Left cardiac atrium (tissue), 4 donors: ENCODE measurements at regions not wholly inside any gene's neighbourhood (a gene's known extent, or its start where the extent isn't known, plus 50 kb on each side); places are given as distances from the start of the nearest gene placed in this dataset.
"Not testable (repeated sequence)": the region's sequence is repeated elsewhere in the genome, so short reads cannot be mapped to it uniquely, and the experiment has no call there.

Source experiments
- ATAC-seq, 2 donors: fragments of 200-7000 bp; cut with Tn5 transposase; one replicate each; pipeline ENCODE4 v1.9.1; 2020; ENCODE audit warnings: mild to moderate bottlenecking in 2 of 2, moderate library complexity in 2 of 2
- DNase-seq: peaks from one replicate; pipeline ENCODE4 v3.0.0-alpha.2; 2020
- intact Hi-C, 2 donors: fragments of 100-400 bp; cut with DNase I; formaldehyde crosslinking; loops; one replicate each; pipeline versions ENCODE4 v1.14.1 to v1.15.1; 2022 to 2023
- donor health status: DM: no; HTN: yes; CAD: no.
- donor health status: DM: no; HTN: yes; CAD: no; lungs with severe emphysema.
- donor health status: DM: yes; HTN: yes; CAD: no.
- donor health status: Dilated cardiomyopathy.

DNA sequence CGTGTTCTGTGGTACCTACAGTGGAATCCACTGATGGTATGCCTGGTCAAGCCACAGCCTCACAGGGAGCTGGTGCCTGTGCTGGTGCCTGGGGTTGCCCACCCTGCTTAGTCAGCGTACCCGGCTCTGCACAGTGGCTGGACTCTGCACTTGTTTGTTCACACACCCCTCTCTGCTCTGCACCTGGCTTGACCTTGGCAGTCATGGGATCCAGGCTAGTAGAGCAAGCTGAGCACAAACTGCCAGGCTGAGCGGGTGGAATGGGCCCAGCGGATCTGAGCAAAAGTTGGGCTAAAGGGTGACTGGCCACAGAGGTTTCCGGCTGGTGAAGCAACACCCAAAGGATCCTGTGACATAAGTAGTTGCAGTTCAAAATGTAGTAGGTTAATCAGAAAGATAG lies 163.5 kb downstream of the CDH19 start:
- no peak for ATAC-seq
- intact Hi-C loops = no loop called here
- no peak for DNase-seq

DNA sequence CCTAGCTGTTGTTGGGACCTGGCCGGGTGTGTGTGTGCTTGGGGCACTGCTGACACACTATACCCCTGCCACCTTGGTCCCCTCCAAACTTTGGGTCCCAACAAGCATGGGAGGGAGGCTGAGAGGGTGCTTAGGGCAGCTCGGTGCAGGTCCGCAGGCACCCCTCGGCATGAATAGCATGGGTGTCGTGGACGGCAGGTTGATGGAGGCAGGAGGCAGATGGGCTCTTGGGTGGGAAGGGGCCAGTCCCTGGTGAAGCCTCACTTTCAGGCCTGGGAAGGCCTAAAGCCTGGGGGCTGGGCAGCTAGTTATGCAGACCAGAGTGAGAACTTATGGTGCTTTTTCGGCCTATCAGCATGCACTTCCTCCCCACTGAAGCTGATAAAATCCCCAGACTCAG lies 164.2 kb downstream of the CDH19 start:
- intact Hi-C loops = no loop called here
- no peak for ATAC-seq
- no peak for DNase-seq

DNA sequence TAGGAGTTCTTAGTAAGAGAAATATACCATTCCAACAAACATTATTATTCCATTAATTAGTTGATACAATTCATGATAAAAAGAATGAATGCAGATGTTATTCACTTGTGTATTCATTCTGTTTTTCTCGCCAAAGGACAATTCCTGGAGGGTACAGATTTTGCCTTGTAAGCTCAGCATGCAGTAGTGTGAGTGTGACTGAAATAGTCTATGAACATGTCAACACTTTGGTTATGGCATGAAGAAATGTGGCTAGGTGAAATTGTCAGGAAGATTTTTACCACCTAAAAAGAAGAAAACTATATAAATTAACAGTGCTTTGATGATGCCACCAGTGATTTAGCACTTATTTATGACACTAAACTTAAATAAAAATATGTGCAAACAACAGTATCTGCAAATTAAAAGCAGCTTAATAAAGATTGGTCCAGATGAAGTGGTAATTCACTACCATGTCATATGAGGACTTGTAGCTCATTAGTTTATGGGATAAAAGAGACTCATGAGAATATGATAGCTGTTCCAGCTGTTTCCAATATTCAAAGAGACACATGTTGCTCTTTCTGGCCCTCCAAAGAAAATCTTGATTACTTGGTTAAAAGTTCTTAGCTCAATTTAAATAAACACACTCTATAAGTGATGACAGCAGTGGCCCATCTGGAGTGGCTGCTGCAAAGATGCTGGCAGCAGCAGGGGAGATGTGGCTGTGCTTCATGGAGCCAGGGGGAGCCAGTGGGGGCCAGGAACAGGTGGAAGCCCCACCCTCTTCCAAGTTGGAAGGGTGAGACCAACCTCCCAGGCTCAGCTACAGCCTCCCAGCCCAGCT lies 165.0 kb downstream of the CDH19 start:
- intact Hi-C loops = no loop called here
- no peak for DNase-seq
- ATAC-seq = no peak

DNA sequence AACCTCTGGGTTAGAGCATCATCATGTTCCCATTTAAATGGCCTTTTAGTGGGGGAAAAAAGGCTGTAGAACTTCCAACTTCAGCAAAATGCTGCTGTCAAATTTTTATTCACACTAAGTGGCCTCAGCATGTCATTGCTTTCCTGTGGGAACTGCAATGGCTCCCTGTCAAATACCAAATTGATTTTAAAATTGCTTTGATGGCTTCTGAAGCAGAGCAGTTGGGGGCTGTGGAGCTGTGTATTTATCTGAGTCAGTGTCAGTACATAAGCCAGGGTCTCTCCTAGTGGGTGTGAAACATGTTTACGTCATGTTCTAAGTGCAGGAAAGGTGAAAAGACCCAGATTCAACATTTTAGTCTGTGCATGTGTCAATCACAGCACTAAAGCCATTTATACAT lies 171.3 kb downstream of the CDH19 start:
- DNase-seq = no peak
- intact Hi-C loops = no loop called here
- no peak for ATAC-seq

DNA sequence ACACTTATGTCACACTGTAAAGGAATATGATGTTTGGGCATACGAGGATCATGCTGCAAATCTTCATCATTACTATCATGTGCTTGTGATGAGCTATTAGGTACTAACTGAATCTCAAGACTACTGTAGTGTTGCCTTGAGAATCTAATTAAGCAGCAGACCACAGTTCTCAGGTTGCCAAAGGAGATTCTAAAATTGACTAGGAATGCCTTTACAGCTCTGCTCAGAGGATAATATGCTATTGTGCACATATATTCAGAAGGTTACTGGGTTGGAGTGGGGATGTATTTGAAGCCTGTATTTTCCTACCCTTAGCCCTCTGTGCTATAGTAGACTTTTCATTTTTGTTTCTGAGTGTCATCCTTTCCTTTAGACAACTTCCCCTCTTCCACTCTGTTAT lies 175.1 kb downstream of the CDH19 start:
- no peak for ATAC-seq
- intact Hi-C loops = no loop called here
- DNase-seq = no peak

DNA sequence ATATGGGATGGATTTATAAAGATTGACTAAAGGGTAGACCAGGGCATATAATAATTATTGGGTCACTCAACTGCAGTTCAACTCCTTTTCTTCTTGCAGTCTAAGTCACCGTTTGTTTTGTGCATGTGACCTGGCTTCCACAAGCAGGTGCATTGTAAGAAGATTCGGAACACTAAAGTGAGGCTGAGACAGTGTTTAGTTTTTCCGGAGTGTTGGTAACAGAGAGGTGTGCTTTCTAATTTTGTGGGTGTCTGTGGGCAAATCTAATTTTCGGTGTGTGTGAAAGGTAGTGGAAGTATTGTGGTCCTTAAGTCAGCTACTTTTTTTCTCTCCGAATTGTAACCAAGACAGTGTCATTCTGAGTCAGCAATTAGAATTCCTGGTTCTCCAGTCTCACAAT lies 184.5 kb downstream of the CDH19 start:
- intact Hi-C loops = no loop called here
- no peak for ATAC-seq

DNA sequence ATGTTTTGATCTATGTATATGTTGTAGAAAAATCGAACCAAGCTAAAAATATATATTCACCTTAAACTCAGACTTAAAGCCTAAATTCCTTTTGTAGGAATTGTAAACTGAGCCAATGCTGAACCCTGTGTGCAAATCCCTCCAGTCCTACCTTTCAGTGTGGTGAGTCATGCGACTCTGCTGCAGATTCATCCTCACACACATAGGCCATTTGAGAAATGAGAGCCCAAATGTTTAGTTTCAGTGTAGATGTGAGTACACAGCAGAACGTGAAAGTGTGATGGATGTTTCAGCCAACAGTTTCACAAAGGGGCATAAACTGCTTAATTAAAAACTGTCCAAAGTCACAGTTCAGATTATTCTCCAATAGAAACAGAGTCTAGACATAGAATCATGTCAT lies 193.2 kb downstream of the CDH19 start:
- intact Hi-C loops = no loop called here
- ATAC-seq = no peak
- DNase-seq = no peak

More for the DNA sequence above, 184.5 kb downstream of the CDH19 start:
- no peak for DNase-seq

DNA sequence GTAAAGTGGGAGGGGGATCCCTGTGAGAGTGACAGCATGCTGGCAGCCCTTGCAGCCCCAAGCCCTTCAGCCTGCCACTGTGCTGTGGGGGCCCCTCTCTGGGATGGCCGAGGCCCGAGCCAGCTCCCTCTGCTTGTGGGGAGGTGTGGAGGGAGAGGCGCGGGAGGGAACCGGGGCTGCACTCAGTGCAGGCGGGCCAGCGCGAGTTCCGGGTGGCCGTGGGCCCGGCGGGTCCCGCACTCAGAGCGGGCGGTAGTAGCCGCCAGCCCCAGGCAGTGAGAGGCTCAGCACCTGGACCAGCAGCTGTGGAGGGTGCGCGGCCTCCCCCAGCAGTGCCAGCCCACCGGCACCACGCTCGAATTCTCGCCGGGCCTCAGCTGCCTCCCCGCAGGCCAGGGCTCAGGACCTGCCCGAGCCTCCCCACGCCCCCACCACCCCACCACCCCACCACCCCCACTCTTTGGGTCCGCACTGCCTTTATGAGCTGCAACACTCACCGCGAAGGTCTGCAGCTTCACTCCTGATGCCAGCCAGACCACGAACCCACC lies 208.1 kb downstream of the CDH19 start:
- ATAC-seq (no peak), DNase-seq (no peak)
- intact Hi-C loops = no loop called here

DNA sequence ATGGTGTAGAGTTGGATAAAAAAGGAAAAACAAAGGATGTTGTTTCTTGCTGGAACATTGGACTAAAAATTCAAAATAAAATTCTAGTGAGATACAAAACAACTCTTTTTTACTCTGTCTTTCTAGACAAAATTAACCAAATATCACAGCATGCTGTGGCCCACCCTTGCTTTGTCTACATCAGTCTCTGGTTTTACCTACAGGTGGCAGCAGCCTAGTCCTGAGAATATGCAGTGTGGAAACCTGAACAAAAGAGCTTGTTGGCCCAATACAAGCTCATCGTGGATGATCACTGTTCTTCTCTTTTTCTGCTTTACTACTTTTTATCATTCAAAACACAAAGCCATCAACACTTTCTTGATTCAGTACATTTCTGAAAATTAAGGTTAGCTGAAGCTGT lies 210.4 kb downstream of the CDH19 start:
- intact Hi-C loops = no loop called here
- ATAC-seq = no peak
- no peak for DNase-seq

DNA sequence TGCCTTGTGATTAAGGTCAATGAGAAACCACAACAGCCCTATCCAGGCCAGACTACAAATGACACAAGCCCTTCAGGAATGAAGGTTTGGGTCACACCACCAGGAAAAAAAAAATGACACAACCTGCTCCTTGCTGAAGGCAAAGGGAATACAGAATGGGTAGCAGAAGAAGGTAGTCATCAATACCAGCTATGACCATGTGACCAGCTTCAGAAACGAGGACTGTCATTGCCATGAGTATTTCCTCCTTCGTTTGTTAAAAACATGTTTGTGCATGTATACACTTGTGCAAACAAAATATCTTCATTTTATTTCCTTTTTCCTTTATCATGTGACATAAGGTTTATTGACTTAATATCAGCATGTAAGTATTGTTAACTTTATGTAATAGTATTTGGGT lies 226.6 kb downstream of the CDH19 start:
- ATAC-seq = no peak
- intact Hi-C loops = no loop called here

DNA sequence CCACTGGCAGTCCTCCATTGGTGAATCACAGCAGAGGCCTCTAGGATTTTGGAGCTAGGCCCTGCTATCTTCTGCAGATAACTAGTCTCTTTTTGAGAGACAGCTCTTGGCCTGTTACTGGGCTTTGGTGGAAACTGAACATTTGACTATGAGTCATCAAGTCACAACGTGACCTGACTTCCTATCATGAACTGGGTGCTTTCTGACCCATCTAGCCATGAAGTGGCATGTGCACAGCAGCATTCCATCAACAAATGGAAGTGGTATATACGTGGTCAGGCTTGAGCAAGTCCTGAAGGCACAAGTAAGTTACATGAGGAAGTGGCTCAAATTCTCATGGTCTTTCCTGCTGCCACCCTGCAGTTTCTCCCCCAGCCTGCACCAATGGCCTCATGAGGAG lies 228.5 kb downstream of the CDH19 start:
- DNase-seq, ATAC-seq, intact Hi-C loops: not testable (repeated sequence)

More for the DNA sequence above, 226.6 kb downstream of the CDH19 start:
- no peak for DNase-seq

DNA sequence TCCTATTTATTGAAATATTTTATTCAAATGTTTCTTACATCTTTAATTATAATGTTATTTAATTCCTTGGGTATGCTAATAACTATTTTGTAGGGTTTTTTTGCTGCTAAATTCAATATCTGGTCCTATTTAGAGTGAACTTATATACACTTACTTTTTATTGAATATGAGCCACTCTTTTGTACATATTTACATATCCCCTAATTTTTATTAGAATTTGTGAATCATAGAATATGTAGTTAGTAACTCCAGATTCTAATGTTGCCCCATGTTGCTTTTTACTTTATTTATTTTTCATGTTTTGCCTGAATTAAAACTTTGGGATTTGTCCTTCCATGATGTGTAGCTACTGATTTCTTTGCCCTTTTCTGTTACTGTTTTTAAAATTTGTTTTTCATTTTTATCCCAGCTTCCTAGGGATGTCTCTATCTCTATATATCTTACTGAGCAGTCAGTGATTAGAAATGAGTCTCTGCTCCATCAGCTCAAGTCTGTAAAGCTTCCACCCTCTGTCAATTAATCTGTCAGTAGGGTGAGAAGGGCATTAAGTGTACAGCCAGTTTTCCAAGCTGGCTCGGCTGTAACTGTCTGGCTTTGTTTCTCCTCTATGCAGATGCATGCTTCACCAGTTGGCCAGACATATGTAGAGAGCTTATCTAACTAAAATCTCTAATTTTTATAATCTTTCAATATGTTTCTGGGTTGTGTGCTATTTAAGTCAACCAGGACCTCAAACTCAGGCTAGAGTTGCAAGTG lies 256.9 kb downstream of the CDH19 start:
- ATAC-seq = no peak
- no peak for DNase-seq
- intact Hi-C loops = no loop called here

DNA sequence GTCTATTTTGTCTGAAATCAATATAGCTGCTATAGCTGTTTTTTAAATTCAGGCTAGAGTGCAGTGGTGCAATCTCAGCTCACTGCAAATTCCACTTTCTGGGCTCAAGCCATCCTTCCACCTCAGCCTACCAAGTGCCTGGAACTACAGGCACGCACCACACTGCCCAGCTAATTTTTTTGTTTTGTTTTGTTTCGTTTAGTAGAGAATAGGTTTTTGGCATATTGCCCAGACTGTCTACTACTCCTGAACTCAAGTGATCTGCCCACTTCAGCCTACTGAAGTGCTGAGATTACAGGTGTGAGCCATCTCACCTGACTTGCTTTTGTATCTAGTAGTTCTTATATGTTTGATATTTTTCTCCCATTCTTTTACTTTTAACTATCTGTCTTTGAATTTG lies 259.7 kb downstream of the CDH19 start:
- intact Hi-C loops = no loop called here
- no peak for DNase-seq
- no peak for ATAC-seq

DNA sequence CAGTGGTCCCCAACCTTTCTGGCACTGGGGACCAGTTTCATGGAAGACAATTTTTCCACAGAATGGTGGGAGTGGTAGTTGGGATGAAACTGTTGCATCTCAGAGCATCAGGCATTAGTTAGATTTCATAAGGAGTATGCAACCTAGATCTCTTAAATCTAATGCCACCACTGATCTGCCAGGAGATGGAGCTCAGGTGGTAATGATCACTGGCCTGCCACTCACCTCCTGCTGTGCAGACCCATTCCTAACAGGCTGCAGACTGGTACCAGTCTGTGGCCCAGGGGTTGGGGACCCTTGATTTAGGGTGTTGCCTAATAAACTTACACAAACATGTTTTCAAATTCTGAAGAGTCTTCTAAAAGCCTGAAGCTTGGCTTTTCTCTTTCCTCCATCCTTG lies 261.3 kb downstream of the CDH19 start:
- ATAC-seq (no peak), DNase-seq (no peak)
- intact Hi-C loops = no loop called here

DNA sequence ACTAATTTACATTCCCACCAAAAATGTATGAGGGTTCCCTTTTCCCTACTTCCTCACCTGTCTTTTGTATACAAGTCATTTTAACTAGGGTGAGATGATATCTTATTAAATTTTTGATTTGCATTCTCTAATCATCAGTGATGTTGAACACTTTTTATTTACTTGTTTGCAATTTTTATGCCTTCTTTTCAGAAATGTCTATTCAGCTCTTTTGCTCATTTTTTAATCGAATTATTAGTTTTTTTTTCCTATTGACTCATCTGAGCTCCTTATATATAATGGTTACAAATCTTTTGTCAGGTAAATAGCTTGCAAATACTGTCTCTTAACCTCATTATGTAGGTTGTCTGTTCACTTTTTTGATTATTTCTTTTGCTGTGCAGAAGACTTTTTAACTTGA lies 269.4 kb downstream of the CDH19 start:
- intact Hi-C loops = no loop called here
- no peak for DNase-seq
- no peak for ATAC-seq

DNA sequence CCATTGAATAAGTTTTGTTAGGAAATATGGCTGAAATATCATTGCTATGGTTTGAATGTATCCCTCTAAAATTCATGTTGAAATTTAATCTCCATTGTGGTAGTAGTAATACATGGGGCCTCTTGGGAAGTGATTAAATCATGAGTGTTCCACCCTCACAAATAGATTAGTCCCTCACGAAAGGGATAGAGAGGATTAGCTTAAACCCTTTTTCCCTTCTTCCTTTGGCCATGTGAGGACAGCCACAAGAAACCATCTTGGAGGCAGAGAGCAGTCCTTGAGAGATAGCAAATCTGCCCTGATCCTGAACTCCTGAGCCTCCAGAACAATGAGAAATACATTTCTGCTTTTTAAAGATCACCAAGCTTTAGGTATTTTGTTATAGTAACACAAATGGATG lies 274.2 kb downstream of the CDH19 start:
- intact Hi-C loops = no loop called here
- no peak for ATAC-seq
- DNase-seq = no peak

DNA sequence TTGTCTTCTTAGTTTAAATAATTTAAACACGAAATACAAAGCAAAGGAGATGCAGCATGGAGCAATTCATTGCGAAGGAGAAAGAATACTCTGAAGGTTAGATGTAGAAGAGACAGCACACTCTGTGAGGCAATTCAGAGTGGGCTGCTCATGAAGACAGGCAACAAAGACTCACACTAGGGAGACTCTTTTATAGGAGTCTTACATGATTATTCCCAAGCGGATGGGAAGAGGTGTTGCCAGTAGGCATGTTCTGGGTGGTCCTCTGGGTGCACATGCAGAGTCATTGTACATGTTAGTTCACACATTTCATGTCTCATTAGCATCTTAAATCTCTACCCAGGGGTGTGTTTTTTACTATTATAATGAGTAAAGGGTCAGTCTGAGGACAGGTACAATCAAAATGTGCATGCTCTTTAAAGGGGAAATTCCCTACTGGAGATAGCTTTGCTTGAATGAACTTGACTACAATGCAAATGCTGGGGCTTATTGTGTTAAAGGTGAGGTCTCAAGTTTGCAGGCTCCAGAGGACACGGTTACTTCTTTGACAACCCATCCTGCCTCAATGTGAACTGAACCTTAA lies 275.5 kb downstream of the CDH19 start:
- intact Hi-C loops = no loop called here
- ATAC-seq (no peak), DNase-seq (no peak)

DNA sequence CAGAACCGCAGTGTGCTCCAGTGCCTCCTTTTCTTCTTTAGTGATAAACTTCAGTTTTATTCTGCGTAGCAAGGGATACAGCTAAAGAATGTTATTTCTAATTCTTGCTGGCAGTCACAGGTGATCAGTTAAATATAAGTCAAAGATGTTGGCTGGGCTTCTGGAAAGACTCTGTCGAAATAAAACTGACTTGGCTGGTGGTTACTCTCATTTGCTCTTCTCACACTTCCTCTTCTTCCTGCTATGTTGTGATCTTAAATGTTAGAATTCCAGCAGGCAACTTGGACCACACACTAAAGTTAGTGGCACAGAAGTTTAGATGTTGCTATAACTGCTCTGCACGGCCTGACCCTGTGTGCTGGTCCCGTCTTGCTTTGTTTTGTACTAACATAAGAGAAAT lies 278.6 kb downstream of the CDH19 start:
- no peak for DNase-seq

DNA sequence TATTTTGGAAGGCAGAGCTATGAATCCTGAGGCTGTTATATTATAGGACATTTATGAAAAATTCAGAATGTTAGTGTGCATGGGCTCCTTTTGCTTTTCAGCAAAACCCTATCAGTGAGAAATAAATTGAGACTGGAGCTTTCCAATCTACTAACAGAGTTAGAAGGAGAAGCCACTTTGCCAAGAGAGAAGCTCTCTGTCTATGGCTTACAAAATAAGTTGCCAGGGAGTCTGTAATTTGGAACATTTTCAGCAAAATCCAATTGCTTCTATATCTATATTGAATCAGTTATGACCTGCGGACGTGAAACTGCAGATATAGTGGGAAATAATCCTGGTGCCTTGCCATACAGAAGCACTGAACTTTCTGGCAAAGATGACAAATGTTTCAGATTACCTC lies 279.3 kb downstream of the CDH19 start:
- DNase-seq = no peak
- intact Hi-C loops = no loop called here
- ATAC-seq = no peak

More for the DNA sequence above, 278.6 kb downstream of the CDH19 start:
- intact Hi-C loops = no loop called here
- ATAC-seq = no peak
